AG08396 (cell line): ENCODE measurements at regions not wholly inside any gene's neighbourhood (a gene's known extent, or its start where the extent isn't known, plus 50 kb on each side); places are given as distances from the start of the nearest gene placed in this dataset.

Source experiments
- DNase-seq: peaks from one replicate; pipeline ENCODE4 v3.0.0; 2012; ENCODE audit warnings: low spot score, mixed read lengths

DNA sequence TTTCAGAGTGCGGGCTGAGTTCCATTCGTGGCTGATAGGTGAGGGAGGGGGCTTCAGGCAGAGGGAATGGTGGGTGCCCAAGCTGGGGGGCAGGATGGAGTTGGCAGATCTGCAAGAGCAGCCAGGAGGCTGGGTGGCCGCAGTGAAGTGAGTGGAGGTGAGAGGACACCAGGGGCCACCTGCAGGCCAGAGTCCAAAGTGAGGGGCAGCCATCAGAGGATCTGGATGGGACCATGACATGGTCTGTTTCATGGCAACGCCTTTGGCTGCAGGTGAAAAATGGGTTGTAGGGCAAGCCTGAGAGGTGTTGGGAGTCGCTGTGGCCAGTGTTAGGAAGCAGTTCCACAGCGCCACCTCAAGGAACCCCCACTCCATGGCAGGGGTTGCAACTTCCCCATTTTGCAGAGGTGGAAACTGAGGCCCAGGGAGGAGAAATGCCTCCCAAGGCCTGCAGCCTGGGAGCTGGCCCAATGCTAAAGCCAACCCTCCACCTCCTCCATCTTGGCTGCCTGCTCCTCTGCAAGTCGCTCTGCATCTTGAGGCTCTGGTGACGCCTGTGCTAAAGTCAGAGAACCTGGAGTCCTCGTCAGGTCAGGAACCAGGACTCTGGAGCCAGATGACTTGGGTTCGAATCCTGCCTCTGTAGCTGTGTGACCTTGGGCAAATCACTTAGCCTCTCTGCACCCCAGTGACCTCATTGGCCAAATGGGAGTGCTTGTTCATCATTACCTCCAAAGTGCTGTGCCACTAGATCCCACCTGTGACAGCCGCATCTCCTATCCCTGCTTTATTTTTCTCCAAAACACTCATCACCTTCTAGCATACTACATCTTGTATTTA is 153.8 kb downstream of the CEBPB start:
- no peak for DNase-seq

DNA sequence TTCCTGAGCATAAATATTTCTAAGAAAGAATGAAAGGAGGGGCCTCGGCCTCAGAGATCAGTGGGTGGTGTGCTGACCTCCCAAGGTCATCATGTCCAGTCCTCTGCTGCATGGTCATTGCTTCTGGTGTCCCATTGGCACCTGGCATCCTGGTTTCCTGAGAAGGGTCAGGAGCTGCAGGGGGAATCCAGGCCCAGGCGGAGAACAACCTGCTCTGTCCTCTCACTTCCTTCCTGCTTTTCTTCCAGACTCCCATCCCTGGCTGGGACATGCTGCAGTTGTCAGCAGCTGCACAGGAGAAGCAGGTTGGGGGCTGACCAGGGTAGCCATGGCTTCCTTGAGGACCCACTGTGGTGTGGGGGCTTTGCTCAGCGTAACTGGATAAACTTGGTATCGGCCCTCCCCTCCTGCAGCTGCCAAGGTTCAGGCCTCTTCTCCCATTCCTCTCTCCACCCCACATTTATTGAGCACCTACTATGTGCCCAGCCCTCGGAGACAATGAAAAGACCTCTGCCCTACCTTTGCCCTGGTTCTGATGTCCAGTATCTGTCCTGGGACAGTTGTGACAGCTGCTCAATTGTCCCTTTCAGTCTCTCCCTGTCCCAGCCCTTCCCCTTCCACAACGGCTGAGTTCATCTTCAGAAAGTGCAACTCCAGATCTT is 155.2 kb downstream of the CEBPB start:
- DNase-seq, result no peak

DNA sequence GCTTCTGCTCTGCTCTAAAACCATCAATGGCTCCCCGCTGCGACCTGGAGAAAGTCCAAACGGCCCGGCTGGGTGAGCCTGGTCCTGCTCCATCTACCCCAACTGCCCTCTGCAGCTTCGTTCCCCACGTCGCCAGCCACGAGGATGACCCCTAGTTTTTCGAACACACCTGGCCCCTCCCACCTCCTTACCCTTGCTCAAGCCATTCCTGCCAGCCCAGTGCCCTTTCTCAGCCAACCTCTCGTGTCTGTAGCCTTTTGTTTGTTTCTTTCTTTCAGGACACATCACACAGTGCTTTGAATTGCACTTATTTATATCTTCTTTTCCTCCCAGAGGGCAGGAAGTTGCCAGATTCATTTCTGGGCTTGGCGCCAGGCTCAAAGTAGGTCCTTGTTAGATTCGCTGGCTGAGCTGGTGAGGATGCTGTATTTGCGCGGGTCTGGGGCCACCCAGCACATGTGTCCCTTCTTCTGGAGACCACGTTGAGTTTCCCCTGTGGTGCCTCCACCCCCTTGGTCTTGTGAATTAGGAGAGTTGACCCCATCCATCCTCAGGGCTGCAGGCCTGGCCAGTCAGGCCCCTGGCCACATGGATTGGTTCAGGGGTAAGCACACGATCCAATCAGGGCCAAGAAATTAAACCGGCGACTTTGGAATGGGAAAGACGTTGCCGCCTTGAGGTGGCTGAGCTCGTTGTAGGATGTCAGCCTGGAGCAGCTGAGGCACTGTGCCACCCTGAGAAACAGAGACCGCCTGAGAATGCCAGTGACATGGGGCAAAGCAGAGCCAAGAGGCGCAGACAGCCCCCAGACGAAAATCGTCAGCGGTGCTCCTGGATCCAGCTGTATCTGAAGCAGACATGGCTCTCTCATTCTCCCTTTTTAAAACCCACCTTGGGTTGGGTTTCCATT is 156.0 kb downstream of the CEBPB start:
- DNase-seq, result peak; percentile 73

DNA sequence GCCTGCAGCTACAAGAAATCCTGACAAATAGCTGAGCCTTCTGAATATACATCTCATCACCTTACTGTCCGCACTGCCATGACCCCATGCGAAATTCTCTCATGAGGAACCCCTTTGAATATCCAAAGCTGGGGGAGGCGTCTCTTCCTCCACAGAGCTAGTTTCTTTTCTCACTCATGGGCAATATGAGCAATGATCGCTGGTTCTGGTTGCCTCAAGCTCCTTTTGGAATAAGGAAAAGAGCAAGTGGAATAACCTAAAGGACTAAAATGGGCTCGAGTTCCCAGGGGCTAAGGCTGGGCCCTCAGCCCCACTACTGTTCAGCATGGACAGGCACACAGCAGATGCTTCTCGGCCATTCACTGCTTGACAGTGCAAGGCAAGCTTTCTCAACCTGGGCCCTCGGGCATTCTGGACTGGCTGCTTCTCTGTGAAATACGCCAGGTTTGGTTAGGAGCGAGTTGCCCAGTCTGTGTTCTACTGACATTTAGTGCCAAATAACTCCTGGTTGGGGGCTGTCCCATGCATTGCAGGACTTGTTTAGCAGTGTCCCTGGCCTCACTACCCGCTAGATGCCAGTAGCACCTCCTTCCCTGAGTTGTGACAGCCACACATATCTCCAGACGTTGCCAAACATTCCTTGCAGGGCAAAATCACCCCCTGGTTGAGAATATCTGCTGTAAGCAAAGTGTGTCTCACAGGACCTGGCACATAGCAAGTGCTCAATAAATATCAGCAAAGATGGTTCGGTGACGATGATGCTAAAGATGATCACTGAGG is 156.8 kb downstream of the CEBPB start:
- DNase-seq, result no peak

DNA sequence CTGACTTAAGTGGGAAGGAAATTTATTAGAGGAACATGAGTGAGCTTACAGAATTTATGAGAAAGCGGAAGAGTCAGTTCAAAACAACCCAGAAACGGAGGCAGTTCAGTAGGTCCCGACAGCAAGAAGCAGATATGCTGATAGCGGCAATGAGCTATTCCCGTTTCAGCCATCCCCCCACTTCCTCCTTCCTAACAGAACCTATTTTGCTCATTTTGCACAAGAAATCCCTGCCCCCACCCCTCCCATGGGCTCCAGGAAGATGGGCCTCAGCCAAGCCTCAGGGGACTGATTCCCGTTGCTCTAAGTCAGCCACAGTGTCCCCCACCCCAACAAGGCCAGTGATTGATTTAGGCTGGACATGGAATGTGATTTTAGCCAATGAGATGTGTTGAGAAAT is 157.5 kb downstream of the CEBPB start:
- DNase-seq, result no peak

DNA sequence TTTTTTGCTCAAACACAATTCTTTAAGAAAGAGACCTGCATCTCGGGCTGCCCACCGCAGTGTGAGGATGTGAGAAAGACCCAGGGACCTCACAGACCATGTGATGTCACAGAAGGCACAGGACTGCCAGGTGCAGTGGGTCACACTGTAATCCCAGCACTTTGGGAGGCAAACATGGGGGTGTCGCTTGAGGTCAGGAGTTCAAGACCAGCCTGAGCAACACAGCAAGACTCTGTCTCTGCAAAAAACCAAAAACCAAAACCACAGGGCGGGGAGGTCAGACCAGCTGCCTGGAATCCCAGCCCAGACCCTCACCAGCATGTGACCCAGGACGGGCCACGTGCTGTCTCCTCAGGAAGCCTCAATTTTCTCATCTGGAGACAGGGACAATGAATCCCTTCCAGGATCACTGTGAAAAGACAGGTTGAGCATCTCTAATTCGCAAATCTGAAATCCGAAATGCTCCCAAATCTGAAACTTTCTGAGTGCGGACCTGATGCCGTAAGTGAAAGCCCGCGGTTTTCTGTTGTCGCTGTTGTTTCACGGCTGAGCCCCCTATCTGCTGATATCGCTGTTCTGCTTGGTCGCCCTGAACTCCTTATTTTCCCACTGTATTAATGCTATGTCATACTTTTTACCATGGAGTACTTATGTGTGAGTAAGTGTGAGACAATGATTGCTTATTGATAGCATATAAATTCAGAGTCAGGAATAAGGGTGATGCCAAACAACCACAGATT is 159.5 kb upstream of the PTPN1 start:
- no peak for DNase-seq

DNA sequence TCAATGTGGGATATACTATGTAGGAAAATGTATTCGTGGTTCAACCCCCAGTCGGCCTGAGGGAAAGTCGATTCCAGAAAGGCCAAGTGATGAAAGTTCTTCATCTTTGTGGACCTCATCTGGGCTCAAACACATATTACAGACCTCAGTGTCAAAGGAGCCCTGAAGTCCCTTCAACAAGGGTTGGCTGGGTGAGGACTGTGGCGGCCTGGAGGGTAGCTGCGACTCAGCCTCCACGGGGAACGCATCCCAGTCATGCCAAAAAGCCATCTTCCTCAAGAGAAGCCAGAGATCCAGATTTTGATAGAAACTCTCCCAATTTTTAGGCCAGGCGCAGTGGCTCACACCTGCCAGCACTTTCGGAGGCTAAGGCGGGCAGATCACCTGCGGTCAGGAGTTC is 158.6 kb upstream of the PTPN1 start:
- no peak for DNase-seq

DNA sequence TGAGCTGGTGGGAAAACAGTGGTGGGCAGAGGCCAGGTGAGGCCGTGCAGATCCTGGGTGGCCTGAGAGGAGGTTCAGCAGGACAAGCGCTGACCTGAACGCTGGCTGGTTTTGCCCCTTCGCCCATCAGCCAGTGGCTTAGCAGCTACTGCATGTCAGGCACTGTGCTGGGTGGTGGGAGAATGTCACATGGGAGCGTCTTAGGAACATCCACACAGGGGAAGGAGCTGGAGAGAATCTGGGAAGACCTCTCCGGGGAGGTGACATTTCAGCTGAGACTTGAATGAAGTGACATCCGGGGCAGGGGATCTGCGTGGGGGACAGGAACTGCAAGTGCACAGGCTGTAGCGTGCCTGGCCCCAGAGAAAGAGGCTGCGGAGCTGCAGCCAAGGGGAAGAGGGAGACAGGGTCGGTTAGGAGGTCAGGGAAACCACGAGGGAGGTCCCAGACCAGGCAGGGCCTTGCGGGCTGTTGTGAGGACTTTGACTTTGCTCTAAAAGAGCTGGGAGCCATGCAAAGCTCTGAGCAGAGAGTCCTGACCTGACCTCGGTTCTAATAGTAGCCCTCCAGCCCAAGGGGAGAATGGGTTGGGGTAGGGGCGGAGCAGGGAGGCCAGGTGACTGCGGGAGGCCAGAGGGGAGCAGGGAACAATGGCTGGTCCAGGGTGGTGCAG is 156.8 kb upstream of the PTPN1 start:
- DNase-seq, result no peak

DNA sequence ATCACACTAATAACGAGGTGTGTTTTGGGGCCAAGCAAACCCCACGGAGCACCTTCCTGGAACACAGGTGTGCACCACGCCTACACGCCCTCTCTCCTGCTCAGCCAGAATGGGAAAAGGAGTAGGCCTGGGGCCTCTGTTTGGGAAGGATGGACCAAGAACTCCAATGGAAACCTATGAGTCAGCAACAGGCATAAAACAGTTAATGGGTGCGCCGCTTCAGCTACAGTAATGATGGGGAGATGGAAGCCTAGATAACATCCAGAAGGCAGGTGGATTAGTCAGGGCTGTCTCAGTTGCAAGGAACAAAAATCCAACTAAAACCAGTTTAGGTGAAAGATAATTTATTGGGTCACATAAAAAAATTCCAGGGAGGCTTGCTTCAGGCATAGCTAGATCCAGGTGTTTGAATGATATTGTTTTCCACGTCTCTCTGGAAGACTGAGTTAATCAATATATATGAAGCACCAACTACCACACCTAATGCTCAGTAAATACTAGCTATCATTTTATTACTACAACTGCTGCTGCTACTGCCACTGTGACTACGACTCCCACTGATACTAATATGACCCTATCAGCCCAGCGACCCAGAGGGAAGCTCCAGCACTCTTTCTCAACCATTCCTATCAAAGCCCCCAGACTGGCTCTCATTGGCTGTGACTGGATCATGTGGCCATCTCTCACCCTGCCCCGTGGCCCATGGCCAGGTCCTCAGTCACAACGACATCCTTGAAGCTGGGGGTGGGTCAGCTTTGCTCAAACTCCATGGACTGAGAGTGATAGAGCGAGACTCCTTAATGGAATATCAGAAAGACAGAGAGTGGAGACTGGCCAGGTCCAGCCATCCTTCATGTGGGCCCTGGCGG is 155.2 kb upstream of the PTPN1 start:
- DNase-seq, result no peak

DNA sequence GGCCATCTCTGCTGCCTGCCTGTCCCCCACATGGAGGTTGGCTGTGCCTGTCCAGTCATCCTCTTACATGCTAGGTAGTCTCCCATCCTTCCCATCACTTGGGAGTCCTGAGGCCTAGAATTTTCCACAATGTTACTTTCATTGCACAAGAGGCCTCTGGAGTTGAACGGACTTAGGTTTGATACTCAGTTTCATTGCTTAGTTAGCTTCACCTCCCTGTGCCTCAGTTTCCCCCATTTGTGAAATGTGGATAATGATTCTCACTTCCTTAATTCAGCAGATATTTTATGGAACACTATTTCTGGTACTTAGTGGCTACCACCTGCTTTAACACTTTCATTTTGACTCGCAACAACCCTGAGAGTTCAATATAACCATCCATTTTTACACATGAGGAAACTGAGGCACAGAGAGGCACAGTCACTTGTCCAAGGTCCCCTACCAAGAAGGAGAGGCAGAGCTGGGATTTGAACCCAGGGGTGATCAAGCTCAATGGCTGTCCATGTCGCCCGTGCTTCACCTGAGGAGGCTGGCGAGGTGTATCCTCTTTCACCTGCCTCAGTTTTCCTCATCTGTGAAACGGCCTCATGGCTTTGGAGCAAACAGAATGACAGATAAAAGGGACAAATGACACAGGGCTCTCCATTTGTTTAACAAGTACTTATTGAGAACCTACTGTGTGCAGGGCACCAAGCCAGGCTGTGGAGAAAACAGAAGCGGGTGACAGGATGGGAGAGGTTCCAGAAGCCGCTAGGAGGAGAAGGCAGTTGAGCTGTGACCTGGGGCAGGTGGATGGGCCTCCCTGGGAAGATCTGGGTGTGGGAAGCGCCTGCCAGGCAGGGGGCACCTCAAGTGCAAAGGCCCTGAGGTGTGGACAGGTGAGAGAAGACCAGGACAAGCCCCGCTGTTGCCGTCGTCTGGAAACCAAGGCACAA is 154.3 kb upstream of the PTPN1 start:
- no peak for DNase-seq

DNA sequence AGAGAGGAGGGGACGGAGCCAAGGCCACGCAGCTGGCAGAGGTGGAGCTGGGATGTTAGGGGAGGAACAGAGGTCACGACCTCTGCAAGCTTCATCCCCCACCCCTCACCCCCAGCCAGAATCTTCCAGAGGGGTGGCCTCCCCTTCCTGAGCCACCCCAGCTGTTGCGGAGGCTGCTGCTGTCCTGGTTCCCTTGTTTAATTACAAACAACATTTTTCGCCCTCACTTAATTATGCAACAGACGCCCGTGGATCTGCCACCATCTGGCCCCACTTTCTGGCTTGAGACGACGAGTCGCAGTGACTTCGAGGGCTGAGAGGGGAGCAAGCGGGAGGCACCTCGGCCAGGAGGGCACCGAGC is 153.7 kb upstream of the PTPN1 start:
- no peak for DNase-seq

DNA sequence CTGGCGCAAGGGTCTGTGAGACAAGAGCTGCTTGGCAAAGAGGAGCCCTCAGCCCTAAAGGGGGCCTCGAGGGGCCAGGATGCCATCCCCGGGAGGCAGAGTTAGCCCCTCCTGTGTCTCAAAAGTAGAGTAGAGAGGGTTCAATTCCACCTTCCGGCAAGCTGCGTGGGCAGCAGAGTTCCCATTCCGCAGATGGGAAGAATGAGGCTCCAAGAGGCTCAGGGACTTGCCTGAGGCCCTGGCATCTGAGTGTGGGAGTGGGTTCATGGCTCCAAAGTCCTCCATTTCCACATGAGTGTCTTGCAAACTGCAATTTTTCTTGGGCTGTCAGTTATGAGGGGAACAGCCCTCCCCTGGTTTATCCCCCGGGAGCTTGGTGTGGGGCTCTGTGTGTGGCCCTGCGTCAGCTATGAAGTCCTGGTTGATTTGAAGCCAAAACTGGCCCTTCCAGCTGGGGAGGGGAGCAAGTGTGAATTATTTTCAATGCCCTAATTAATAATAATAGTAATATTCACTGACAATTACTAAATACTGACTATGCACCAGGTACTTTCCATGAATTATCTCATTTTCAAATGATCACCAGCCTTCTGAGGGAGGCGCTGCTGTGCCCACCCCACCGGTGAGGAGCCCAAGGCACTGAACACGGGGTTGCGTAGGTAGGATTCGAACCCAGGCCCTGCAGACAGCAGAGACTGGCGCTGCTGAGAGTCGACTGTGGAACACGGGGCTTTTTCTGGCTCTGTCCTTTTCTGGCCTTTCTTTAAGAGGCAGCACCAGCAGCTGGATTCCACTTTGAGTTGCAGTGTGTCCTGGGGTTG is 153.0 kb upstream of the PTPN1 start:
- DNase-seq, result no peak

DNA sequence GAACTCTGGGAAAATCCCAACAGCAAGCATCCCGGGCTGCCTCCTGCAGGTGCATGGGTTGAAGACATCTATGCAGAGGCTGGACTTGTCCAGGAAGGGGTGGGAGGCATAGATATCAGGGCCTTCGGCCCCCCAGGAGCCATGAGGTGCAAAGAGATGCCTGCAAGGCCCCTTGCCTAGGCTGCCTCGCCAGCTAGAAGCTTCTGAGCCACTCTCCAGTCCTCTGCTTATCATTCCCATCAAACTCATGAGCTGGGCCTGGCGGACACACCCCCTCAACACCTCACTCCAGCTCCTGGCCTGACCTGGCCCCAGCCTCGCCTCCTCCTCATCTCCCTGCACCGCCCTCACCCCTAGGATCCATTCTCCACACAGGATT is 152.4 kb upstream of the PTPN1 start:
- no peak for DNase-seq

DNA sequence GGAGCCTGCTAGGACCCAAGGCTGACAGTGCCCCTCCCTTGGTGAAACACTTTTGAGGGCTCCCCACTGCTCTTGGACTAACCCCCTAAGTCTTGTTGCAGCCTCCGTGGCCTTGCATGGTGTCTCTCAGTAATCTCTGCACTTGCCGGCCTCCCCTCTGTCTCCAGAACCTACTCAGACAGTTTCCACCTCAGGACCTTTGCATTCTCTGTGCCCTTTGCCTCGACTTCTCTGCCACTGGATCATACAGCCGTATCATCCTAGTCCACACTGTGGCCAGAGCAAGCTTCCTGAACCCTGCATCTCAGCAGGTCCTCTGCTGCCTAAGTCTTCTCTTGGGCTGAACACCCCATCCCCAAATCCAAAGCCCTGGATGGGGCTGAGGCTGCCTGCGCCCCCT is 152.0 kb upstream of the PTPN1 start:
- DNase-seq, result no peak

DNA sequence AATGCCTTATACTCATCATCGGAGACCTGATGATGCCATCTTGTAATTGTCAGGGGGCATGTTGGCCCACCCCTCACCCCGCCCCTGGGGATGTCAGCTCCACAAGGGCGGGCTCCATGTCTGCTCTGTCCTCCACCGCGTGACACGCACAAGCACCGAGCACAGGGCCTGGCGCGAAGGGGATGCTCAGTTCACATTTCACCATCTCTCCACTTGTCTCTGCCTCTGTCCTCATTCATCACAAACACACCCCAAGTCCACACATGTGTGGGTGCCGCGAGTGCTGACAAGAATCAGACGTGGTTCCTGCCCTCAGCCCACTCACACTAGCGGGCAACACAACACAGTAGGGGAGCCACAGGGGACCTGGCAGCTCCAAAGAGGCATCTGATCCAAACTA is 151.2 kb upstream of the PTPN1 start:
- DNase-seq, result no peak

DNA sequence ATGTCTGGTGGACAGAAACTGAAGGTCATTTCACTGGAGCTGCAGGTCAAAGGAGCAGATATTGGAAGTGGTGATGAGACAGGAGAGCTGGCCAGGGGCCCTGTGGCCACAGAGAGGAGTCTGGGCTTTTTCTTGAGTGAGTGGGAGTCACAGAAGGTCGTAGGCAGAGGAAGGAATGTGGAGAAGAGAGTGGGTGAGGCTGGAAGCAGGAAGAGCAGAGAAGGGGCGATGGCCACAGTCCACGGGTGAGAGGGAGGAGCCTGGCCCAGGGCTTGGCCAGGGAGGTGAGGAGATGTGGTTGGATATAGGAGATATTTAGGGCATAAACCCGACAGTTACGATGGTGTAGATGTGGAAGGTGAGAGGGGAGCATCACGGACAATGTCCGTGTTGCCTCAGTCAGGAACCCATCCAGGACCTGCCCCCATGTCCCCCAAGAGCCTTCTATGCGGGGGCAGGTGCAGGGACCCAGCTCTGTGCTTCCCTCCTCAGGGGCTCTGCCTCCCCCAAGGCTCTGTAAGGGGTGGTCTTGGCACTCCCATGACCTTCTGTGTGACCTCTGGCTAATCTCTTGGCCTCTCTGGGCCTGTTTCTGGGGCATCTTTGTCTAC is 150.5 kb upstream of the PTPN1 start:
- no peak for DNase-seq

DNA sequence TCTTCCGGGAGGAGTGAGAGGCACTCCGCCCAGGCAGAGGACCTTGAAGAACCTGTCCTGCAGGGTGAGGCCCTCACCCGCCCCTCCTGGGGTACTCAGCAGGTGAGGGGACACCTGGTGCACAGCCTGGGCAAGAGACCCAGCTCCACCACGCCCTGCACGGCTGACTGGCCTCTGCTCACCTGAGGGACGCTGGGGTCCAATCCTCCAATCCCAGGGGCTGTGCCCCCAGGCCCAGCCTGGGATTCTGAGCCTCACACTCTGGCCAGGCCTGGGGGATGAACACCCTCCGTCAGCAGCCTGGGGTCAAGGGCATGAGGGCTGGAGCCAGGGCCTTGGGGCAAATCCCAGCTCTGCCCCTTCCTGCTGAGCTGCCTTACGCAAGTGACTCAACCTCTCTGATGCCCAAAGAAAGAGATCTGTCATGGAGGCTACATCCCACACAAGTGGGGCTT is 149.9 kb upstream of the PTPN1 start:
- no peak for DNase-seq
